NCI-H345 treated with DMSO at 0.1 percent for 48 hours (cell line): ENCODE measurements at regions not wholly inside any gene's neighbourhood (a gene's known extent, or its start where the extent isn't known, plus 50 kb on each side); places are given as distances from the start of the nearest gene placed in this dataset.
A peak's percentile ranks its signal among the peaks of the same experiment; 100 is the strongest.

Source experiments
- DNase-seq: peaks from one replicate; lab custom pipeline; 2025; ENCODE audit not compliant: unreplicated experiment; lab: John Stamatoyannopoulos, UW

DNA sequence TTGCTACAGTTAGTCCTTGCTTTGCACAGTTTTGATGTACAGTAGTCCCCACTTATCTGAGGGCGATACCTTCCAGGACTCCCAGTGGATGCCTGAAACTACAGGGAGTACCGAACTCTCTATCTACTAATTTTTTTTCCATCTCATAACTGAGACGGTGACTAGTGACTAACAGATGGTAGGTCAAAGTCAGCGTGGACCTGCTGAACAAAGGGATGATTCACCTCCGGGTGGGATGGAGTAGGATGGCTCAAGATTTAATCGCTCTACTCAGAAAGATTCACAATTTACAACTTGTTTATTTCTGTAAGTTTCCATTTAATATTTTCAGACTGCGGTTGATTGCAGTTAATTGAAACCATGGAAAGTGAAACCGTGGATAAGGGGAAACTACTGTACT lies 655.8 kb downstream of the ZNF674 start:
- DNase-seq = no peak

DNA sequence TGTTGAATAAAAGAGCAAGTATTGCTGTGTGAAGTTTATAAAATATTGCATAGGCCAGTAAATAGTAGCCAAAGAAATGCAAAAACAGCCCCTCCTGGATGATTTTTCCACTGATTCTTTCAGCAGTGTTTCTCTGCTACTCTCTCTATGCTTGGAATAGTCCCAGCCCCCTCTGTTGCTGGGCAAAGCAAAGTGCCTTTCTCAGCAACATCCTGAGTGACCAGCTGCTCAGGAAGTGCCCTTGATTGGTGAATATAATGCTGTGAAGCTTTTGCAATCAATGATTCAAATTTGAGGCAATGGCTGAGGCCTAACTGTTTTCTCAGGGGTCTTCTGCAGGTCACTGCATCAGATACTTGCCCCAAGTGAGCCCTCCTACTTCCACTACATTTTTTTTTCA lies 656.7 kb downstream of the ZNF674 start:
- DNase-seq = no peak

DNA sequence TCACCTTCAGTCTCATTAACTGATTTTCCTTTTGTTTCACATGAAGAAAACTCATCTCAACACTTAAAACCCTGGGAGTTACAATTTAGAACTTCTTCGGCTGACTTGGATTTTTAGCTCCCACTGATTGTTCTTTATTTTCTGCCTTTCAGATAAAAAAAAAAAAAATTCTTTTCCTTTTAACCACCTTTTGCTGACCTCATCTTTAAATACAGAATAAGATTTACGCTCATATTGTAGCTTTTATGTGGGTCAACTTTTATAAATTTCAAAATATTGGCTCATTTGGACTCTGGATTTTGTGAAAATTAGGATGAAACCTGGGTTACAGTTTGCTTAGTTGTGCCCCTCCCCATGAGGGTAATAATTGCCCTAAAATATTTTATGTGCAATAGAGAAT lies 659.3 kb downstream of the ZNF674 start:
- DNase-seq = no peak

DNA sequence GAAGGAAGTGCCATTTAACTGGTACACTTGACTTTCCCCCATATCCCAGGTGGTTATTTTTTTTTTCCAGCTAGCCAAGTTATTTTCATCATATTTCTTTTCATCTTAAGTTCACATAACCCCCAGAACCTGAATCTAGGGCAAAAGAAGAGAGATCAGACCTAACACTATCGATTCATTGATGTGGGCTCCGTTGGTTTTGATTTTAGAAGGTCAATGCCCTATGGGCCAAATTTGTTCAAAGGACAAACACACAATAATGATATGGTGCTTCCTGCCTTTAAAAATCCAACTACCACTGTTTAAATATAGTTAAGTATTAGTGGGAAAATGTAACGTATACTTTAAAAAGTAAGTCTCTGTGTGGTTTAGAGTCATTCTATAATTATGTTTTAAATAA lies 665.7 kb downstream of the ZNF674 start:
- no peak for DNase-seq

DNA sequence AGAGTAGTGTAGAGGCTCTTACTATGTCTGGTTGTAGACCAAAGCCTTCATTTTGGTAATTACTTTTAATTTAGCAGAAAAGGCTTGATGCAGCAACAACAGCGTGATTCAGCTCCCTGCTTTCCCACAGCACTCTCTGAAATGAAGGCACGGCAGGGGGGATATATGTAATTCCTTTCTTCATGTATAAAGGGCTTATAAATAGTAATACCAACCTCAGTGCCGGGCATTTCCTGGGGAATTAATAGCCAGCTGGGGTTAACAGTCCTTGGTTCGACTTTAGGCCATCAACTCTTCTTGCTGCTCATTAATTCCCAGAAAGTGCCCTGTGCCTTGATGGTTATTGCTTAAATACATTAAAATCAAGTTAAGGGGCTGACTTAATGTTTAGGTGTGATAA lies 669.0 kb downstream of the ZNF674 start:
- DNase-seq = no peak

DNA sequence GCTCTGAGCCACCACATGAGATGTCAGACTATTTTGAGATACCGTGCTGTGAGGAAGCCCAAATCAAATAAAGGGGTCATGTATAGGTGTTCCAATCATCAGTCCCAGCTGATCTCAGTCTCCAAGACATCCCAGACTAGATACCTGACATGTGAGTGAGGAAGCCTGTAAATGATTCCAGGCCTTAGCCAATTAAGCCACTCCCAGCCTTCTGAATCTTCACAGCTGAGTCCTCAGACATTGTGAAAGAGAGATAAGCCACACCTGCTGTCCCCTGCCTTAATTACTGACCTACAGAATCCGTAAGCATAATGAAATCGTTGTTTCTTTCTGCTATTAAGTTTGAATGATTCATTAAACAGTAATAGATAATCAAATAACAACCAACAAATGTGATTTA lies 671.4 kb downstream of the ZNF674 start:
- DNase-seq = no peak

DNA sequence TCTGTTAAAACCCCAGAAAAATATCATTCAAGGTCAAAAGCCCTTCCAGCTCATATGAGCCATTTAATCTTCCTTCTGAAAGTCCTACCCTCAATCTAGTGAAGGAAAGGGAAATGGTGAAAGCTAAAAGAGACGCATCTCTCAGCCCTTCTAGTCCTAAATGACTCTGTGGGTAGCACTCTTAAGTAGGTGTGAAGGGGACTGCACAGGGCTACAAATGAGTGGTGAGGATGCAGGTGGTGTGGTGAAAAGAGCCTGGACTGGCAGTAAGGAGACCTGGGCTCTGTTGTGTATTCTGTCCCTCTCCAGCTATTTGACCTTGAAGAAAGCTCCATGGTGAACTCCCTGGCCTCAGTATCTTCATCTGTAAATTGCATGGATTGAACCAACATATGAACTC lies 671.8 kb upstream of the DIPK2B start:
- DNase-seq = no peak

DNA sequence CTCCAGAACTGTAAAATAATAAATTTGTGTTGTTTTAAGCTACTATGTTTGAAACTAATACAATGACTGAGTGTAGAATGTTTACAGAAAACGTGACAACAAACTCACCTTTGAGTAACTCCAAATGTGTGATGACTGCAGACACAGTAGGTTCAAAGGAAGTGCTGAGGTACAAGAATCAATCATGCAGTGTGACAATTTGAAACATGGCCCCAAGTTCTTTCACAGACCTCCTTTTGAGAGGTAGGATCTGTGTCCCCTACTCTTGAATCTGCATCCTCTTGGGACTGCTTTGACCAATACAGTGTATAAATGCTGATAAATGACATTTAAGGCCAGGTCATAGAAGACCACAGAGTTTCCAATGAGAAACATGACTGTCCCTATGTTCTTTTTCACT lies 667.7 kb upstream of the DIPK2B start:
- no peak for DNase-seq

DNA sequence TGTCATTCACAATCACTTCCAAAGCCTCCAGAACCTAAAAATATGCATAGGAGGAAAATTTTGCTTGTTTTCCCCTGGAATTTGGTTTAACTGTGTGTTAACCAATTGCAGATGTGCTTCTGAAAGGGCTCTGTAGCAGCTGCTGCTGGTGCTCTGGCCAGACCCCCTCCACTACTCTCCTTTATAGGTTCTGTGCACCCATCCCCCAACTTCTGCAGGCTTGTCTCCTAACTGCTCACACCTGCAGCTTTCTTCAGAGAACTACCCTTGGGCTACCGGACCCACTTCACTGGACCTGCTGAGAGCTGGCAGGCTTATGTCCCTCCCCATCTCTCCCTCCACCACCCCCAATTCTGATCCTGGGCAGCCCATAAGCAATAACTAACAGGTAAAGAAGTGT lies 662.1 kb upstream of the DIPK2B start:
- DNase-seq = no peak

DNA sequence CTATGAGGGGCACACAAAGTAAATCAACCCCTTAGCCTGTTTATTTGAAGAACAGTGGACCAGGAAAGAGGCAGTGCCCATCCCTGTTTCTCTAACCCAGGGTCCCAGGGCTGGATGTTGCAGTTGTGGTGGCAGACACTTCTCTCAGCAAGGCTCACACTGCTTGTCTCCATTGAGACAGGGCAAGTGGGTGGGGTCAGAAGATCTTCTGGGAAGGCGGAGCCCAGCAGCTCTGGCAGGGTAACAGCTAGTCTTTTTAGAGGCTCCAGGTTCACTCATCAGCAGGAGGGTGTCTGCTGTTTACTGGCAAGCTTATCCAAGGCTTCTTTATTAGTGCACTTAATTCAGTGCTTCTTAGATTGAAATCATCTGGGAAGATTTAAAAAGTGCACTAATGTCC lies 659.8 kb upstream of the DIPK2B start:
- no peak for DNase-seq

DNA sequence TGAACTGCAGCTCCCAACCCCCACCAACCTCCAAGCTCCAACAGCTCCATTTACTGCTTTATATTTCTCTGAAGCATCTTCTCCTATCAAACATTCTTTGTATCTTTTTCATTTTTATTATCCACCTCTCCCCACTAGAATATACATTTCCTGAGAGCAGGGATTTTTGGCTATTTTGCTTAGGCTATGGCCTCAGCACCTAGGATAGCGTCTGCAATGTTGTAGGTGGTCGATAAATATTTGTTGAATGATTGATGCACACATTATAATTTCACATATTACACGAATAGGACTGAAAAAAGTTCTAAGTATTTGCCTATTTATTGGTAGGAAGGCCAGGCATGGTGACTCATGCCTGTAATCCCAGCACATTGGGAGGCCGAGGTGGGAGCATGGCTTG lies 658.7 kb upstream of the DIPK2B start:
- no peak for DNase-seq

DNA sequence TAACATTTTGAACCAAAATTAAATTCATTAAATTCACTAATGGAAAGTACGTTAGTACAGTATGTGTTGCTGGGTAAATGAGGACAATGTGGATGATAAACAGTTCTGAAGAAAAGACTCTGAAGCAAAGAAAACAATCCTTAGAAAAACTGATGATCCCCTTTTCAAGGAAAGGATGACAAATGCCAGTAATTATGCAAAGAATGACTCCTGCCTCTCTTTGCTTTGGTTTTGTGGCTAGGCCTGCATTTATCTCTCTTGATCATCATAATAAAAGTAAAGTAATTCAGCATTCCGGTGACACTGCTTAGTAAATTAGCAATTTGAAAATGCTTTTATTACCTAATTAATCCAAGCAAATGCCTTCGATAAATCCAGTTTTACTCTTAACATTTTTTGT lies 652.2 kb upstream of the DIPK2B start:
- DNase-seq = no peak

DNA sequence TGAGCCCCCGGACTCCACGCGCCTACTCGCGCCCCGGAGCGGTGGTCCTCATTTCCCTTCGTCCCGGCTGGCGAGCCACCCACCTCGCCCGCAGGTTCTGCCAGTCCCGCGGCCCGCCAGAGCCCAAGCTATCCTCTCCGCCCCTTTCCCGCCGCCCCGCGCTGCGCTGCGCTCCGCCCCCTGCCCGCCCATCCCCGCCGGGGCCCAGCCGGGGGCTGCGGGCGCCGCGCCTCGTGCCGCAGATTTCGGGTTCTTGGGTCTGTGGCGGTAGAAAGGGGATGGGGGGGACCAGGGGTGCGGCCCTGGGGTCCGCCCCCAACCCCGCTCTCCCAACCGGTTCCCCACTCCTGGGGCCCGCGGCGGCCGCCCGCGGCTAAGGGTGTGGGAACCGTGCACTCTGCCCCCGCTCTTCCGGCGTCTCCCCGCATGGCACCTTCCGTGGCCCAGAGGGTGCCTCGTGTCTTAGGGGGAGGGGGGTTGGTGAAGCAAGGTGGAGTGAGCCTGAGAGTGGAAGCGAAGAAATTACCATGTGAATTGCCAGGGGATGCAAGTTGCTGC lies 650.8 kb upstream of the DIPK2B start:
- DNase-seq = peak; percentile 27

DNA sequence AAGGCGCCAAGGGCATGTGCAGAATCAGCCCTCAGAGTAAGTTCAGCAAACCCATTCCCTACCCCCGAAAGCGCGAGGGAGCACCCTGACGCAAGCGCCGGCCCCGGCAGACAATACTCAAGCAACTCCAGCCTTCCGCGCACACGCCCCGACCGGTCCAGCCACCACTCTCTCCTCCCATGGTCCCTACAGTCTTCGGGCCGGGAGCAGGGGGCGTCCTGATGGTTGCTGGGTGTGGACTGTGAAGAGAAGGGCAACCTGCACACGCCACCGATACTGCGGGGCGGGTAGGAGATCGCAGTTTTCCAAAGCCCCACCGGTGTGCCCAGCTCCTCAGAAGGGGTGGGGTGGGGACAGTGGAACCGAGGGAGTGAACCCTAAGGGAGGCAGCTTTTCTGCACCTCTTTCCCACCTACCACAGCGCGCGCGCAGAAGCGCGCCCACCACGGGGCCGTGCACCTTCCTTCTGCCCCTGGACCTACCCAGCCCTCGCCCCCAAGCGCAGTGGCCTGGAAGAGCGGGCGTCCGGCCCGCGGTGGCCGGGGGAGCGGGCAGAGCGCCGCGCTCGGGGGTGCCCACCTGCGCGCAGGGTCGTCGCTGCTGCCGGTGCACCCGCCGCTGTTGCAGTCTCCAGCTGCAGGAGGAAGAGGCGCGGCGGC lies 650.2 kb upstream of the DIPK2B start:
- DNase-seq = peak; percentile 27

DNA sequence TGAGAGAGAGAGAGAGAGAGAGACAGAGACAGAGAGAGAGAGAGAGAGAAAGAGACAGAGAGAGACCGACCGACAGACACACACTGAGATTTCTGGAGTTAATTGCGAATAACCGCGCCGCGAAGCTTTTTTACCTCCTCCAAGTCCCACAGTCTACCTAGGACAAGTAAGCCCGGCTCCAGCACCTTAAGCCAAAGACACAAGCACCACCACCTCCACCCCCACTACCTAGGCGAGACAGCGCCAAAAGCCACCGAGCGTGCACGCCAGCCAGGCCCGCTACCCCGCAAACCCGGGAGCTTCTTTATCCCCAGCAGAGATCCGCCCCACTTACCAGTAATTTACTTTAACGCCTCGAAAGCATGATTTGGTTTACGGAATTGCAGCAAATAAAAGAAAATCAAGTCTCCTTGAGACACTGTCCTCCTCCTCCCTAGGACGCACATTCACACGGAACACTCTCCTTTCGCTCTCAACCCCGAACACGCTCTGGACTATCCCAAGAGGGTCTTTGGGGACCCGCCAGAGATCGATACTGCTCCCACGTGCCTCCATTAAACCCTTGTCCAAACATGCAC lies 649.6 kb upstream of the DIPK2B start:
- DNase-seq = peak; percentile 17

DNA sequence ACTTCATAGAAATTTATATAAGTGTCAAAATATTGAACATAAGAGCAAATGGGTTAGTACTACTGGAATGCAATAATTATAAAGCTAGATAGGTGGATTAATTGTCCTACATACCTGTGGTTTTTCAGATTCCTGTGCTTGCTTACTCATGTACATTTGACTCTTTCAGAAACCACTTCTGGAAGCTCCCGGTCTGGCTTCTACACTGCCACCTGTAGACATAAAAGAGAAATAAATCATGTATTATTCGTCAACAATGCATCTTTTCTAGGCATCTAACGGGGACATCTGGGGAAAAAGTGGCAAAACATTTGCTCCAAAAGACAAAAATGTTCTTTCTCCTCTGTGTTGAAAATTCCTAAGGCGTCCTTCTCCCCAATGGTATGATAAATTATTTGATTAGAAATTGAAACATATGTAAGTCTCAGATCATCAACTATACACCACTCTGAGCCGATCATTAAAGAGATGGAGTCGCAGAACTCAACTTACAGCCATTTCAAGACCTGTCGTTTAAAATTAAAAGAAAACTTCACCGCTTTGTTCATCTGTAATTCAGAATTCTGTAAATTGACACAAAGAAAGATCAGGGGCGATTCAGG lies 648.7 kb upstream of the DIPK2B start:
- DNase-seq = peak; percentile 34

DNA sequence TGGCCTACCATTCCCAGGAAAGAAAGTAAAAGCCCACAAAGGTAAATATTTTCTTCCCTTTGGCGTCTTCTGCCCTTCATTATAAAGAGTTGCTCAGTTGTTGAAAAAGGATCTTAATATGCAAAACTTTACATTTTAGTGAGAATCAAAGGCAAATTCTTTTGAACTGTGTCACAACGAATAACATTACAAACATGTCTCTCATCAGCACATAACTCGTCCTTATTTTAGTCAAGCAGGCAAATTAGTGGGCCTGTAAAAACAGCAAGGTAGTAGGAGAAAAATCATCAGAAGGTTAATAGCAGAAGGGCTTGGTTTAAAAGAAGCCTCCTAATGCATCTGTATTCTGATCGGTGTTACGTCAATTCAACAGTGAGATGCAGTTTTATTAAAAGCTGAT lies 647.3 kb upstream of the DIPK2B start:
- DNase-seq = no peak

DNA sequence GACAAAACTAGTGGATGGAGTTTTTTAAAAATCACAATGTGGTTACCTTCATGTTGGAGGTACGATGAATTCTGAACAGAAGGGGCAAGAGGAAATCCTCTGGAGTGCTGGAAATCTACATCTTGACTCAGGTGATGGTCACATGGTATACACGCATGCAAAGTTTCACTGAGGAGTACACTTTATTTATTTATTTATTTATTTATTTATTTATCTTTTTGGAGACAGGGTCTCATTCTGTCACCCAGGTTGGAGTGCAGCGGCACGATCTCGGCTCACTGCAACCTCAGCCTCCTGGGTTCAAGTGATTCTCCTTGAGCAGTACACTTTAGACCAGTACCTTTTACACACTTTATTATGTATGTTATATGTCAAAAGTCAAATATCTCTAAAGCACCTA lies 645.7 kb upstream of the DIPK2B start:
- no peak for DNase-seq

DNA sequence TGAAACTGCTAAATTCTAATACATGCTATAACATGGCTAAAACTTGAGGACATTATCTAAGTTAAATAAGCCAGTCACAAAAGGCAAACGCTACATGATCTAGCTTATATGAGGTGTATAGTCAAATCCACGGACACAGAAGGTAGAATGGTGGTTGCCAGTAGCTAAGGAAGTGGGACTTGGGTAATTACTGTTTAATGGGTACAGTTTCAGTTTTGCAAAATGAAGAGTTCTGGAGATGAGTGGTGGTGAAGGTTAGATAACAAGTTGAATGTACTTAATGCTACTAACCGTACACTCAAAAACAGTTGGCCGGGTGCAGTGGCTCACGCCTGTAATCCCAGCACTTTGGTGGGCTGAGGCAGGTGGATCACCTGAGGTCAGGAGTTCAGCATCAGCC lies 644.5 kb upstream of the DIPK2B start:
- DNase-seq = no peak

DNA sequence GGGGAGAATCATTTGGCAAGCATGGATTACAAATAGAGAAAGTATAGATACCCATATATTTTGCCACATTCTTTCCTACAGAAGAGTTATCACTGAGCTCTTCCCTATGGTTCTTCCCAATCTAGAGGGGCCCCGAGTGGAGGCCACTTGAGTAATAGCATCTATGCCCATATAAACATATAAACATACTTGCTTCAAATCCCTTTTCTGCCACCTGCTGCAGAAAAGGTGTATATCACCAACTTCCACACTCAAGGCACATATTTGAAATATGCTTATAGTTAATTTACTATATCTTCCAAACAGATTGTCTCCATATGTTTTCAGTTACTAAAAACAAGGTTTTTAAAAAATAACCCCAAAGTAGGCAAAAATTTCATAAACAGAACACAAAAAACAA lies 642.8 kb upstream of the DIPK2B start:
- DNase-seq = no peak

DNA sequence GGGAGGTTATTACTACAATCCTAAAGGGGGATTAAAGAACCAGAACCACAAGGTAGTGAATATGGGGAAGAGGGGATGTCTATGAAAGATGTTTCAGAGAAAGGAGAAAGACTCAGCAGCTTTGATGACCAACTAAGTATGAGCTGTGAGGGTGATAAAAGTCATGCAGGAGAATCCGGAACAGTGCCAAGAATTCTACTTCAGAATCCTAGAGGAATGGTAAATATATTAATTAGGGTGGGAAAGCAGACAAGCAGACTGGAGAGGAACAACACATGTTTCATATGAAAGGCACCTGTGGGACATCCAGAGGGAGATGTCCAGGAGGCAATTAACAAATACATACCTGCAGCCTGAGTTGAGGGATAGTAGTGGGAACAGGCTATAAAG lies 642.2 kb upstream of the DIPK2B start:
- no peak for DNase-seq

DNA sequence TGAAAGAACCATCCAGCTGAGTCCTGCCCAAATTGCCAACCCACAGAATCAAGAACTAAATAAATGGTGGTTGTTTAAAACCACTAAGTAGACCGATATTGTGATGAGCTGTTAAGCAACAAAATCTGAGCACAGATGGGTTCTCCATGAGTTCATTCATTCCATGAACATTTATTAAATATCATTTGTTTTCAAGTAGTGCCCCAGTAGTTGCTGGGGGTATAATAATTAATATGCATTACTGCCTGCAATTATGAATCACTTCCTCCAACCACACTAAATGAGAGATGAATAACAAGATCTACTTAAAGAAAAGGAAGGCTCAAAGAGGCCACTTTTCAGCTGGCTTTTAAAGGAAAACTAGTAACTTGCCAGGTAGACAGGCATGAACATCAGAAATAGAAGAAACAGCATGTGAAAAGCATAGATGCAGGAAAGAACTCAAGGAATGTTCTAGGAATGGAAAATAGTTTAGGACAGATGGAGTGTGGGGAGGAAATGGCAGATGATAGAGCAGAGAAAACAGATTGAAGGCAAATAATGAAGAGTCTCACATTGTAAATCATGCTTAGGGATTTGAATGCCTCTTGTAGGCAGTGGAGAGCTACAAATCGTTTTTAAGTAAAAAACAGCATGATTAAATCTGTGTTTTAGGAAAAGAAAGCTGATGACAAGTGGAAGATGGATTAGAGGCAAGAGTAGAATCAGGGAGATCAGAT lies 641.7 kb upstream of the DIPK2B start:
- no peak for DNase-seq
